ENCODE measurements at regions not wholly inside any gene's neighbourhood (a gene's known extent, or its start where the extent isn't known, plus 50 kb on each side); places are given as distances from the start of the nearest gene placed in this dataset.

DNA sequence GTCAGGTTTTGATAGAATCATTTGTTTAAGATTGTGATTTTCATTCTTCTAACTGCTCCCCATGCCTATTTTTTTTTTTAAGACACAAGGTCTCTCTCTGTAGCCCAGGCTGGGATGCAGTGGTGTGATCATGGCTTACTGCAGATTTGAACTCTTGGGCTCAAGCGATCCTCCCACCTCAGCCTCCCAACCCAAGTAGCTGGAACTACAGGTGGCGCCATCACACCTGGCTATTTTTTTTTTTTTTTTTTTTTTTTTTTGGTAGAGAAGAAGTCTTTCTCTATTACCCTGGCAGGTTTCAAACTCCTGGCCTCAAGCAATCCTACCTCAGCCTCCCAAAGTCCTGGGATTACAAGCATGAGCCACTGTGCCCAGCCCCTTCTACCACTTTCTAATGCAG, 223.3 kb downstream of the CBLN1 start:
- WGBS = 87% methylated on average over 2 of the region's 2 CpGs
- Histone ChIP-seq H3K36me3 (ENCODE audit: control insufficient read depth in 4 of 4, insufficient read depth in 3 of 4, low read depth in 1 of 4, low read length in 3 of 4) (no peaks in the 10 kb centered on the region), H3K4me3 (ENCODE audit: low read depth in 1 of 3, low read length in 3 of 3) (no peak overlapping the region), H3K27ac (ENCODE audit: low read depth in 1 of 2, low read length in 2 of 2) (no peak overlapping the region), H3K27me3 (ENCODE audit: control insufficient read depth in 4 of 4, insufficient read depth in 4 of 4, low read length in 3 of 4) (no peaks in the 10 kb centered on the region), H3K4me1 (ENCODE audit: control insufficient read depth in 4 of 4, insufficient read depth in 4 of 4, low read length in 3 of 4) (no peaks in the 10 kb centered on the region), H3K9me3 (ENCODE audit: control insufficient read depth in 4 of 4, low read length in 3 of 4) (no peaks in the 10 kb centered on the region), H3K9ac (ENCODE audit: low read depth in 1 of 2, low read length in 2 of 2) (no peak overlapping the region)
- DNase-seq (ENCODE audit: low spot score) = no peak
- TF ChIP-seq HNF4A (conservative IDR thresholded peaks at IDR 0.05) (no peak), GABPA (IDR thresholded peaks at IDR 0.05 in 1 of 2, conservative IDR thresholded peaks at IDR 0.05 in 1 of 2) (no peak), SP1 (IDR thresholded peaks at IDR 0.05) (no peak), TAF1 (conservative IDR thresholded peaks at IDR 0.05) (no peak), HNF4G (IDR thresholded peaks at IDR 0.05) (no peak), RAD21 (IDR thresholded peaks at IDR 0.05) (no peak), FOXA2 (IDR thresholded peaks at IDR 0.05) (no peak), NR2F2 (IDR thresholded peaks at IDR 0.05) (no peak), RXRA (IDR thresholded peaks at IDR 0.05) (no peak), EGR1 (IDR thresholded peaks at IDR 0.05; ENCODE audit: low read depth in 2 of 2) (no peak), JUND (IDR thresholded peaks at IDR 0.05) (no peak)
- TF ChIP-seq, protein P1, sequence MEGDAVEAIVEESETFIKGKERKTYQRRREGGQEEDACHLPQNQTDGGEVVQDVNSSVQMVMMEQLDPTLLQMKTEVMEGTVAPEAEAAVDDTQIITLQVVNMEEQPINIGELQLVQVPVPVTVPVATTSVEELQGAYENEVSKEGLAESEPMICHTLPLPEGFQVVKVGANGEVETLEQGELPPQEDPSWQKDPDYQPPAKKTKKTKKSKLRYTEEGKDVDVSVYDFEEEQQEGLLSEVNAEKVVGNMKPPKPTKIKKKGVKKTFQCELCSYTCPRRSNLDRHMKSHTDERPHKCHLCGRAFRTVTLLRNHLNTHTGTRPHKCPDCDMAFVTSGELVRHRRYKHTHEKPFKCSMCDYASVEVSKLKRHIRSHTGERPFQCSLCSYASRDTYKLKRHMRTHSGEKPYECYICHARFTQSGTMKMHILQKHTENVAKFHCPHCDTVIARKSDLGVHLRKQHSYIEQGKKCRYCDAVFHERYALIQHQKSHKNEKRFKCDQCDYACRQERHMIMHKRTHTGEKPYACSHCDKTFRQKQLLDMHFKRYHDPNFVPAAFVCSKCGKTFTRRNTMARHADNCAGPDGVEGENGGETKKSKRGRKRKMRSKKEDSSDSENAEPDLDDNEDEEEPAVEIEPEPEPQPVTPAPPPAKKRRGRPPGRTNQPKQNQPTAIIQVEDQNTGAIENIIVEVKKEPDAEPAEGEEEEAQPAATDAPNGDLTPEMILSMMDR (IDR thresholded peaks at IDR 0.05; ENCODE audit: low read depth, low read length, missing input control) = no peak
- TF ChIP-seq, protein P2, sequence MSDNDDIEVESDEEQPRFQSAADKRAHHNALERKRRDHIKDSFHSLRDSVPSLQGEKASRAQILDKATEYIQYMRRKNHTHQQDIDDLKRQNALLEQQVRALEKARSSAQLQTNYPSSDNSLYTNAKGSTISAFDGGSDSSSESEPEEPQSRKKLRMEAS (IDR thresholded peaks at IDR 0.05) = no peak
- TF ChIP-seq, protein P3, sequence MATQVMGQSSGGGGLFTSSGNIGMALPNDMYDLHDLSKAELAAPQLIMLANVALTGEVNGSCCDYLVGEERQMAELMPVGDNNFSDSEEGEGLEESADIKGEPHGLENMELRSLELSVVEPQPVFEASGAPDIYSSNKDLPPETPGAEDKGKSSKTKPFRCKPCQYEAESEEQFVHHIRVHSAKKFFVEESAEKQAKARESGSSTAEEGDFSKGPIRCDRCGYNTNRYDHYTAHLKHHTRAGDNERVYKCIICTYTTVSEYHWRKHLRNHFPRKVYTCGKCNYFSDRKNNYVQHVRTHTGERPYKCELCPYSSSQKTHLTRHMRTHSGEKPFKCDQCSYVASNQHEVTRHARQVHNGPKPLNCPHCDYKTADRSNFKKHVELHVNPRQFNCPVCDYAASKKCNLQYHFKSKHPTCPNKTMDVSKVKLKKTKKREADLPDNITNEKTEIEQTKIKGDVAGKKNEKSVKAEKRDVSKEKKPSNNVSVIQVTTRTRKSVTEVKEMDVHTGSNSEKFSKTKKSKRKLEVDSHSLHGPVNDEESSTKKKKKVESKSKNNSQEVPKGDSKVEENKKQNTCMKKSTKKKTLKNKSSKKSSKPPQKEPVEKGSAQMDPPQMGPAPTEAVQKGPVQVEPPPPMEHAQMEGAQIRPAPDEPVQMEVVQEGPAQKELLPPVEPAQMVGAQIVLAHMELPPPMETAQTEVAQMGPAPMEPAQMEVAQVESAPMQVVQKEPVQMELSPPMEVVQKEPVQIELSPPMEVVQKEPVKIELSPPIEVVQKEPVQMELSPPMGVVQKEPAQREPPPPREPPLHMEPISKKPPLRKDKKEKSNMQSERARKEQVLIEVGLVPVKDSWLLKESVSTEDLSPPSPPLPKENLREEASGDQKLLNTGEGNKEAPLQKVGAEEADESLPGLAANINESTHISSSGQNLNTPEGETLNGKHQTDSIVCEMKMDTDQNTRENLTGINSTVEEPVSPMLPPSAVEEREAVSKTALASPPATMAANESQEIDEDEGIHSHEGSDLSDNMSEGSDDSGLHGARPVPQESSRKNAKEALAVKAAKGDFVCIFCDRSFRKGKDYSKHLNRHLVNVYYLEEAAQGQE (IDR thresholded peaks at IDR 0.05) = no peak
- TF ChIP-seq, protein P4, sequence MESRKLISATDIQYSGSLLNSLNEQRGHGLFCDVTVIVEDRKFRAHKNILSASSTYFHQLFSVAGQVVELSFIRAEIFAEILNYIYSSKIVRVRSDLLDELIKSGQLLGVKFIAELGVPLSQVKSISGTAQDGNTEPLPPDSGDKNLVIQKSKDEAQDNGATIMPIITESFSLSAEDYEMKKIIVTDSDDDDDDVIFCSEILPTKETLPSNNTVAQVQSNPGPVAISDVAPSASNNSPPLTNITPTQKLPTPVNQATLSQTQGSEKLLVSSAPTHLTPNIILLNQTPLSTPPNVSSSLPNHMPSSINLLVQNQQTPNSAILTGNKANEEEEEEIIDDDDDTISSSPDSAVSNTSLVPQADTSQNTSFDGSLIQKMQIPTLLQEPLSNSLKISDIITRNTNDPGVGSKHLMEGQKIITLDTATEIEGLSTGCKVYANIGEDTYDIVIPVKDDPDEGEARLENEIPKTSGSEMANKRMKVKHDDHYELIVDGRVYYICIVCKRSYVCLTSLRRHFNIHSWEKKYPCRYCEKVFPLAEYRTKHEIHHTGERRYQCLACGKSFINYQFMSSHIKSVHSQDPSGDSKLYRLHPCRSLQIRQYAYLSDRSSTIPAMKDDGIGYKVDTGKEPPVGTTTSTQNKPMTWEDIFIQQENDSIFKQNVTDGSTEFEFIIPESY (IDR thresholded peaks at IDR 0.05) = no peak

DNA sequence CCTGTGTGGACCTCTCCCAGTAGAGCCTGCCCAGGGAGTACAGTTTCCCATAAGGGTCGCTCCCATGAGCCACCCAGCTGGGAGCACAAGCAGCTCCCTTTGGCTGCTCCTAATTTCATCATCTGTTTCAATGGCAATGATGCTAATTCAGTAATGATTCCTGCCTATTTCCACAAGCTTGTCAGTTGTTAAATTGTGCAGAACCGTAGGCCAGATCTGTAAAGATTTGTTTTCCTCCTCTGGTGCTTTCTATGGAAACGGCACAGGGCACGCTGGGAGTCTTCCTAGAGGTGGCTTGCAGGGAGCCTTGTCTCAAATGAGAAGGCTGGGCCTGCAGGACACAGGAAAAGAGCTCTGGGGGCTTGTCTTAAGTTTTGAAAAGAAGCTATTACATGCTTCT, 223.7 kb downstream of the CBLN1 start:
- H3K27ac ChIP-seq (ENCODE audit: low read depth in 1 of 2, low read length in 2 of 2) = no peak overlapping the region
- DNase-seq (ENCODE audit: low spot score) = no peak
- H3K4me1 ChIP-seq (ENCODE audit: control insufficient read depth in 4 of 4, insufficient read depth in 4 of 4, low read length in 3 of 4) = no peaks in the 10 kb centered on the region
- no peaks in the 10 kb centered on the region for H3K27me3 ChIP-seq (ENCODE audit: control insufficient read depth in 4 of 4, insufficient read depth in 4 of 4, low read length in 3 of 4)
- no peaks in the 10 kb centered on the region for H3K36me3 ChIP-seq (ENCODE audit: control insufficient read depth in 4 of 4, insufficient read depth in 3 of 4, low read depth in 1 of 4, low read length in 3 of 4)
- H3K4me3 ChIP-seq (ENCODE audit: low read depth in 1 of 3, low read length in 3 of 3) = no peak overlapping the region
- no peak for TF ChIP-seq FOXA2 (IDR thresholded peaks at IDR 0.05)
- TF ChIP-seq FOXA1 (IDR thresholded peaks at IDR 0.05) = no peak
- TF ChIP-seq SP1 (IDR thresholded peaks at IDR 0.05) = no peak
- TF ChIP-seq HNF4G (IDR thresholded peaks at IDR 0.05) = no peak
- TF ChIP-seq, protein P3 (IDR thresholded peaks at IDR 0.05) = no peak
- TF ChIP-seq EGR1 (IDR thresholded peaks at IDR 0.05; ENCODE audit: low read depth in 2 of 2) = no peak
- TF ChIP-seq GABPA (IDR thresholded peaks at IDR 0.05 in 1 of 2, conservative IDR thresholded peaks at IDR 0.05 in 1 of 2) = no peak
- TF ChIP-seq, protein P1 (IDR thresholded peaks at IDR 0.05; ENCODE audit: low read depth, low read length, missing input control) = no peak
- no peak for TF ChIP-seq TAF1 (conservative IDR thresholded peaks at IDR 0.05)
- TF ChIP-seq HNF4A (conservative IDR thresholded peaks at IDR 0.05) = no peak
- TF ChIP-seq, protein P2 (IDR thresholded peaks at IDR 0.05) = no peak
- no peak for TF ChIP-seq JUND (IDR thresholded peaks at IDR 0.05)
- TF ChIP-seq RXRA (IDR thresholded peaks at IDR 0.05) = no peak
- TF ChIP-seq, protein P5, sequence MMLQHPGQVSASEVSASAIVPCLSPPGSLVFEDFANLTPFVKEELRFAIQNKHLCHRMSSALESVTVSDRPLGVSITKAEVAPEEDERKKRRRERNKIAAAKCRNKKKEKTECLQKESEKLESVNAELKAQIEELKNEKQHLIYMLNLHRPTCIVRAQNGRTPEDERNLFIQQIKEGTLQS (IDR thresholded peaks at IDR 0.05) = no peak
- TF ChIP-seq RAD21 (IDR thresholded peaks at IDR 0.05) = no peak
- H3K9me3 ChIP-seq (ENCODE audit: control insufficient read depth in 4 of 4, low read length in 3 of 4) = no peaks in the 10 kb centered on the region
- H3K9ac ChIP-seq (ENCODE audit: low read depth in 1 of 2, low read length in 2 of 2) = no peak overlapping the region
- 57% methylated on average over 4 of the region's 4 CpGs for WGBS
